NCI-H82 (cell line): ENCODE measurements at regions not wholly inside any gene's neighbourhood (a gene's known extent, or its start where the extent isn't known, plus 50 kb on each side); places are given as distances from the start of the nearest gene placed in this dataset.

Experiments used
- DNase-seq: peaks from one replicate; lab custom pipeline; 2025; lab: John Stamatoyannopoulos, UW

DNA sequence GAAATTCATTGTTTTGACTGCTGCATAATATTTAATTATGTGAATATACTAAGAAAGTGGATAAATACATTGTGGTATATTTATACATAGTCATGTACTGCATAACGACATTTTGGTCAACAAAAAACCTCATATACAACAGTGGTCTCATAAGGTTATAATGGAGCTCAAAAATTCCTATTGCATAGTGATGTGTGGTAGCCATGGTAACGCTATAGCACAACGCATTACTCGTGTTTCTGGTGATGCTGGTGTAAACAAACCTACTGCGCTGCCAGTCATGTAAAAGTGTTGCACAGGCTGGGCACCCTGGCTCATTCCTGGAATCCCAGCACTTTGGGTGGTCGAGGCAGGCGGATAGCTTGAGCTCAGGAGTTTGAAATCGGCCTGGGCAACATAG, 52.6 kb upstream of the NHLH2 start:
- no peak for DNase-seq

DNA sequence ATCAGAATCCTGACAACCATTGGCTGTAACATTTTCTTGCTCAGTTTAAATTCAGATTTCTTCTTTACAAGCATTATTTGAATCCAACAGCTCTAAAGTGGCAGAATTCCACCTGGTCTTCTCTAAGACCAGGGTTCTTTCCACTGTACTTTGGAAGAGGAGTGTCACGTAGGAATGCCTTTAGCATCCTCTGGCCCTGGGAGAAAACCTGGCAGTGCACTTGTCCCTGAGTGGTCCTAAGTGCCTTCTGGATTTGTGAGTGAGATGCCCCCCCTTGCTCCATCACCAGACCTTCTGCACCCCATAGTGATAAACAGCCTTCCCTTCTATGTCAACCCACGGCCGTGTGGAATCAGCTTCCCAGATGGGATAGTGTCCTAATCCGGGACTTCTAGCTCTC, 57.1 kb upstream of the NHLH2 start:
- no peak for DNase-seq

DNA sequence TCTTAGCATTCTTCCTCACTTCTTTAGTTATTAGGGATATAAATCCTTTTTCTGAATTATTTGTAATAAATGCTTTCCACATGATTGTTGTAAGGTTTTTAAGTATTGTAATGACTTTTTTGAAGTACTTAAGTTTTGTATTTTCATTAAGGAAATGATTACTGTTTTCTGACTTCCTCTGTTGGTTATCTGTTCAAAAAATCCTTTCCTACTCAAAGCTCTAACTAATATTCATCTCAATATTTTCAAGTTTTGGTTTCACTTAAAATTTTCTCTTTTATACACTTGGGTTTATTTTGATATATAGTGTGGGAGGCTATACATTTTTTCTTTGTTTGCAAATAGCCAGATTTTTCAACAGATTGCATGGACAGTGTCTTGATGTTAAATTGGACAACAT, 59.9 kb upstream of the NHLH2 start:
- no peak for DNase-seq

DNA sequence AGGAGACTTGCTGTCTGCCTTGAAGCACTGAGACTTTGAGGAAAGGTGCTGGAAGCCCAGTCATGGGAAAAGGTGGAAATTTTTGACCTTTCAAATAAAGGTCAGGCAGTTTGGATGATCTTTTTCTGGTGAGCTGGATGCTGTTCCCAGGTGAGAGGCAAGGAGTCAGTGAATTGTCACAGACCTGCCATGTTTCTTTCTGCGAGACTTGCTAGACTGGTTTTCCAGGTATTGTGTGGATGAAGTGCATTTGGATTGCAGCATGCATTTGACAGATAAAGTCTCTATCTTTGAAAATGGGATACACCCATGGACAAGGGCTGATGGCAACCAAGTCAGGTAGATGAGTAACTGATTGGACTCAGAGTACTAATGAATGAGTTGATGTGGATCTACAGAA, 65.7 kb upstream of the NHLH2 start:
- no peak for DNase-seq

DNA sequence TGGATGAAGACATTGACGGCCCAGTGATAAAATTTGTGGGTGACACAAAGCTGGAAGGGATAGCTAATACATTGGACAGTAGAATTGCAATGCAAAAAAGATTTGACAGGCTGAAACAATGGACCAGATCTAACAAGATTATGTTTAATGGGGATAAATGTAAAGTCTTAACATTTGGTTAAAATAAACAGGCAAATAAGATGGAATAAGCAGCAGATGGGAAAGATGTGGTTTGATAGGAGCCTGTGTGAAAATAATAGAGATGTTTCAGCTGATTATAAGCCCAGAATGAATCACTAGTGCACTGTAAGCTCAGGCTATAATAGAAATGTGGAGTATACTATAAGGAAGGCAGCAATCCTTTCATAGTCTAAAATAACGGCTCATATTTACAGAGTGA, 66.2 kb upstream of the NHLH2 start:
- no peak for DNase-seq

DNA sequence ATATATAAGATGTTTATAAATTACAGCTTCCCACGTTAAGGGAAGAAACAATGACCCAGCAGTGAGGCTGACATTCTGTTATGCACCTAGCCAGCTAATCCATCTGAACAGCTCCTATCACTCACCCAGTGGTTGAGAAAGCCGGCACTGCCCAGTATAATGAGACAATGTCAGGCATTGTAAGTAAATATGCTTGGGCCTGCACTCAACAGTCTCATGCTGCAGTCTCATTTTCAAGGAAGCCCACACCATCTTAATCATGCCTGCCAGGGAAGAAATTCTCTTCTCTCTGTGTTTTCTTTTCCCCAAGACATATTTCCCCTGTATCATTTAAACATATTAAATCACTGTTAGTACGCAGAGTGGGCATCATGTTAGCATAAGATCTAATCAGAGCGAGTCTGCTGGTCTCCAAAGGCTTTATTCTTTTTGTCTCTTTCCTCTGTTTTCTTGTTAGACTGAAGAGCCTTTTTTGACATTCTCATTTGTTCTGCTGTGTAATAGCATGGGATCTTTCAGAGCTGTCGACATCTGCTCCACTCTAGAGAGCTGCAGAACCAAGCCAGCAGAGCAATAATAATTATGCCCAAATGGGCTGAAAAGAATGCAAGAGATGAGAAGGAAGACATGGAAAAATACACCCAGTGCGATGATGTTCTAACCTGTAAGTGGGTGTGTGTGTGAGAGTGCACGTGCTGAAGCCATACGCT, 67.6 kb upstream of the SLC22A15 start:
- no peak for DNase-seq

DNA sequence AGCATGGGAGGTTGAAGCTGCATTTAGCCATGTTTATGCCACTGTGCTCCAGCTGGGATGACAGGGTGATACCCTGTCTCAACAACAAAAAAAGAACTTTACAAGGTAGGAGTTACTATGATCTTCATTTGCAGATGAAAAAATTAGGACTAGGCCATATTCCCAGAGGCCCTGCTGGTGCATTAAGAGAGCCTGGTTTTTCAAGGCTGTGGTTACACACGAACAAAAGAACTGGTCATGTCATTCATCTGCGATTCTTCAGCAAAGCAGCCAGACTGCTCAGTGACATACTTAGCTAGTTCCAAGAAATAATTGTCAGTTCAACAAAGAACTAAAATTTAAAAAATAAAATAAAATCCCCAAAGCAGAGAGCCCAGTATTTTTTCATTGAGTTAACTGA, 66.1 kb upstream of the SLC22A15 start:
- DNase-seq, result no peak

DNA sequence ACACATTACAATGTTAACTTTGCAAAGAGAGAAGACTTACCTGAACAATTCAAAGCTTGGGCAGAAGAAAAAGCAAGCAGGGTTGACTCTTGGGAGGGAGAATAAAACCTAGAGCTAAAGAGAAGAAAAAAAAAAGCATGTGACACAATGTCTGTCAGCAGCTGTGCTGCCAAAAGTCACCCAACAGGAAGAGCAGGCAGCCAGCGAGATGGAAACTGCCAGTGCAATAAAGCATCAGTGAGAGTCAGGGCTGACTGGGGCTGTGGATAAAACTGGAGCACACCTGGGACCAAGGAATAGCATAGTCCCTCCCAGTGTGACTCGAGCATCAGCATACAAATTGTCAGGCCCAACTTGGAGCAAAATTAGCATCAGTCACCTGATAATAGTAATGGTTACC, 65.0 kb upstream of the SLC22A15 start:
- no peak for DNase-seq

DNA sequence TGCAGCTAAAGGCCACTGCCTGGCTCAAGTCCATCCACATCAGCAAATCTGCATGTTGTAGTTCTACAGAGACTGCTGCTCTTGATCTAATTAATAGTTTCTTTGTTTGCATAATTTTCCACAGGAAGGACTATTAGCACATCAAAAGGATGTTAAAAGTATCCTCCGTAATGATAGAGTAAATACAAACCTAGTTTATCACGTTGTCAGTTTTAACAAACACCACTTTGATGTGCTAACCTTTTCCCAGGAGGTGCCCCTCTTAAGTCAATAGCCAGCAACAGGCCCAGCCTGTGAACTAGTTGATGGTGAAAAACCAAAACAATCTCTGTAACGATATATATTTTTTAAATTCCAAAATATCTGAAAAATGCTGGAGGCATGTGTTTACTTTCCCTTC, 64.2 kb upstream of the SLC22A15 start:
- no peak for DNase-seq

DNA sequence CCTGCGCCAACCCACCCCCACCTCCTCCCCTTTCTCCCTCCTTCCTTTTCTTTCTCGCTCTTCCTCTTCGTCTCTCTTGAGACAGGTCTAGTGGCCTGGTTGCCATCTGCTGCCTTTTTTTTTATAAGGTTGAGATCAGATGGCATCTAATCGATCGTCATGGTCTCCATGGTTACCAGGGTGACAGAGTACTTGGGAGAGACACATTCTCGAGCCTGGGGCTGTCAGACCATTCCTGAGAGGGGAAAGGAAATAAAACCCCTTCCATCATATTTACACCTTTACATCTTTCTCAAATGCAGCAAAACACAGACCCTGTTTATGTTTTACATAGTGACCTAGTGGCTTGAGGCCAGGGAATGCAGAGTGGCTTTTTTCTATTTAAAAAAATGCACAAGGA, 53.5 kb upstream of the SLC22A15 start:
- peak; percentile 53 for DNase-seq

DNA sequence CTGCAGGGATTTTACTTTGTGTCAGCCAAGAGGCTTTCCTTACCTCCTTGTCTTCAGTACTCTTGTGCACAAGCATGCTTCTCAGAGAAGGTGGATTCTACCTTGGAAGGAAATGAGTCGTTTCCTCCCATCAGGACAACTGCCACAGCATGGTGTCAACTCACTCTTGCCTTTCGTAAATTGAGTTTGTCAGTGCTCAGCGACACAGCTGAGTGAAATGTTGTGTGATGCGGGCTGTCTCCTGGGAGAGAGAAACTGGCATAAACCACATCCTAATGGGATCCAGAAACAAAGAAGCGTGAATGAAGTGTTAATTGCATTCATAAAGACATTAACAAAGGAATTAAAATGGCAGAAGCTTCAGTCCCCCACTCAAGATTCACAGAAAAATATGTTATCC, 51.5 kb upstream of the SLC22A15 start:
- no peak for DNase-seq

DNA sequence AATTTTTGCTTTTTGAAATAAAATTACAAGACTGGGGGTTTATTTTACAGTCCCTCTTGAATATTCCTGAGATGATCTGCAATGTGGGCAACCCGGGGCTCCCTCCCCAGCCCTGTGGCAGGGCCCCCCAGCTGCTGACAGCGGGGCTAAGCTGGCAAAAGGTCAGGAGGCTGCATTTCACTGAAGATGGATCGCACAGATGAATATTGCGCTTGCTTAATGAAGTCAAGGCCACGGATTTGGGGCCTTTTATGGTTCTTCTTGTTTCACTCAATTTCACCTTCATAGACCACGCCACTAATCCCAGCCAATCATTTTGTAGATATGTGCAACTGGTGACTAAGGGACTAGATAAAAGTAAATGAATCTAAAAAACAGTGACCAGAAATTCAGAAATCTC, 50.8 kb upstream of the SLC22A15 start:
- no peak for DNase-seq
